ENCODE measurements at regions not wholly inside any gene's neighbourhood (a gene's known extent, or its start where the extent isn't known, plus 50 kb on each side); places are given as distances from the start of the nearest gene placed in this dataset.

DNA sequence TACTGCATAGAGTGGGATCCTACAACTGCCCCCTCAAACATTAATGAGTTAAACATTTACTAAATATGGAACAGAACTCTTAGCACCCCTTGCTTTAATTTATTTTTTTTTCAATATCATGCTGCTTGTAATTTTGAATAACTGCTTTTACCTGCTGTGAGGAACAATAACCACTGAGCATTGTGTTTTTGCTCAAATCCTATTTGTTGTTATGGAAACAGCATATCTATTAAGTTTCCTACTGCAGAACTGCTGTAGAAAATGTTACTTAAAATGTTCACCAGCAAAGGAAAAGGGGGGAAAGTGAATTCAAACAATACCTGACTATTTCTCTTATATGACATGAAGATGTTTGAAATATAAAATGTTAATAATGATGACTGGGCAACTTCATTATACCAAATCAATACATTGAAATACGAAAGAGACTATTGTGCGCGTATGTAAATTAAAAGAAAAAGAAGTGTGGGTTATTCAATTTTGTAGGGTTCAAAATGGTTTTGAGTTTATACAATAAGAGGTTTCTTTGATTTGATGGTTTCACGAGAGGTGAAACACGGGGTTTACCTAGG is 1043.8 kb upstream of the NUDT12 start:
- TF ChIP-seq, protein P1, sequence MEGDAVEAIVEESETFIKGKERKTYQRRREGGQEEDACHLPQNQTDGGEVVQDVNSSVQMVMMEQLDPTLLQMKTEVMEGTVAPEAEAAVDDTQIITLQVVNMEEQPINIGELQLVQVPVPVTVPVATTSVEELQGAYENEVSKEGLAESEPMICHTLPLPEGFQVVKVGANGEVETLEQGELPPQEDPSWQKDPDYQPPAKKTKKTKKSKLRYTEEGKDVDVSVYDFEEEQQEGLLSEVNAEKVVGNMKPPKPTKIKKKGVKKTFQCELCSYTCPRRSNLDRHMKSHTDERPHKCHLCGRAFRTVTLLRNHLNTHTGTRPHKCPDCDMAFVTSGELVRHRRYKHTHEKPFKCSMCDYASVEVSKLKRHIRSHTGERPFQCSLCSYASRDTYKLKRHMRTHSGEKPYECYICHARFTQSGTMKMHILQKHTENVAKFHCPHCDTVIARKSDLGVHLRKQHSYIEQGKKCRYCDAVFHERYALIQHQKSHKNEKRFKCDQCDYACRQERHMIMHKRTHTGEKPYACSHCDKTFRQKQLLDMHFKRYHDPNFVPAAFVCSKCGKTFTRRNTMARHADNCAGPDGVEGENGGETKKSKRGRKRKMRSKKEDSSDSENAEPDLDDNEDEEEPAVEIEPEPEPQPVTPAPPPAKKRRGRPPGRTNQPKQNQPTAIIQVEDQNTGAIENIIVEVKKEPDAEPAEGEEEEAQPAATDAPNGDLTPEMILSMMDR (IDR thresholded peaks at IDR 0.05), result no peak
- TF ChIP-seq POLR2A (IDR thresholded peaks at IDR 0.05), result no peak
